ENCODE measurements at regions not wholly inside any gene's neighbourhood (a gene's known extent, or its start where the extent isn't known, plus 50 kb on each side); places are given as distances from the start of the nearest gene placed in this dataset.

DNA sequence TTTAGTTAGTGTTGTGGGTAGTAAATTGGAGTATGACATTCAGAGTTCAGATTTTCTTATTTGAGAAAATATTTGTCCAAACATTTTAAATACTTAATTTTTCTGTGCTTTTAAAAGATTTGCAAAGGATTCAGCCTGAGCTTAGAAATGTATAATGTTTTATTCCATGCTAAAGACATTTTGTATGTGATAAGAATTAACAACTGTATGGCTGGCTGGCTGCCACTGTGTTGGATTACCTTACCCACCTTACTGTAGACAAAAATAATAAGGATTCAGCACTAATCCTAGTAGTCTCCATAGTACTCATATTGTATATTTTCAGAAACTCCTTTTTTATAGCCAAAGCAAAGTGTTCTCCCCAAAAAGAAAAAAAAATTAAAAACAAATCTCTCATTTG lies 74.8 kb downstream of the TANC2 start:
- Histone ChIP-seq H3K4me1 (ENCODE audit: insufficient read depth, low read length) (peaks cover 3% of the 10 kb centered on the region; the same call in 1 of the 2 replicates), H4K8ac (replicated peaks; ENCODE audit: insufficient read length, low read depth, low read length) (no peak overlapping the region), H3K18ac (ENCODE audit: insufficient read length, low read depth, low read length) (no peak overlapping the region), H3K9me3 (ENCODE audit: control insufficient read depth, low read depth, low read length) (no peaks in the 10 kb centered on the region), H3K79me2 (ENCODE audit: insufficient read depth, low read length) (no peaks in the 10 kb centered on the region), H2BK20ac (ENCODE audit: low read depth, low read length, poor library complexity, severe bottlenecking) (no peak overlapping the region), H3K56ac (ENCODE audit: insufficient read length, low read depth, low read length) (no peak overlapping the region), H3K79me1 (ENCODE audit: insufficient read depth, low read depth, low read length, poor library complexity, severe bottlenecking) (no peaks in the 10 kb centered on the region), H3K4ac (ENCODE audit: low read depth, low read length) (no peak overlapping the region), H2BK15ac (ENCODE audit: low read depth, low read length) (no peak overlapping the region), H2AK5ac (ENCODE audit: insufficient read length, low read length) (no peak overlapping the region), H3K4me2 (ENCODE audit: insufficient read depth, insufficient read length, low read length) (no peak overlapping the region), H4K20me1 (ENCODE audit: control insufficient read depth, insufficient read depth, insufficient read length) (no peaks in the 10 kb centered on the region), H3T11ph (ENCODE audit: low read length) (no peak overlapping the region), H2BK5ac (ENCODE audit: insufficient read length, low read length) (no peak overlapping the region), H3K9ac (ENCODE audit: extremely low read depth, insufficient read length, low read length) (no peak overlapping the region), H2BK12ac (ENCODE audit: insufficient read length, low read depth, low read length) (no peak overlapping the region), H4K91ac (ENCODE audit: insufficient read length, low read depth, low read length) (no peak overlapping the region), H3K27me3 (ENCODE audit: insufficient read depth, low read length) (no peaks in the 10 kb centered on the region), H2AFZ (ENCODE audit: low read length) (no peak overlapping the region), H3K23me2 (ENCODE audit: insufficient read length, low read depth, low read length, poor library complexity, severe bottlenecking) (no peaks in the 10 kb centered on the region), H3K27ac (ENCODE audit: insufficient read length, low read depth, low read length) (no peak overlapping the region), H4K5ac (ENCODE audit: insufficient read length, low read depth, low read length) (no peak overlapping the region), H3K14ac (ENCODE audit: insufficient read depth, low read length) (no peak overlapping the region), H2BK120ac (ENCODE audit: low read depth, low read length, poor library complexity, severe bottlenecking) (no peak overlapping the region), H3K23ac (ENCODE audit: insufficient read length, low read depth, low read length) (no peak overlapping the region)
- TF ChIP-seq, protein P1, sequence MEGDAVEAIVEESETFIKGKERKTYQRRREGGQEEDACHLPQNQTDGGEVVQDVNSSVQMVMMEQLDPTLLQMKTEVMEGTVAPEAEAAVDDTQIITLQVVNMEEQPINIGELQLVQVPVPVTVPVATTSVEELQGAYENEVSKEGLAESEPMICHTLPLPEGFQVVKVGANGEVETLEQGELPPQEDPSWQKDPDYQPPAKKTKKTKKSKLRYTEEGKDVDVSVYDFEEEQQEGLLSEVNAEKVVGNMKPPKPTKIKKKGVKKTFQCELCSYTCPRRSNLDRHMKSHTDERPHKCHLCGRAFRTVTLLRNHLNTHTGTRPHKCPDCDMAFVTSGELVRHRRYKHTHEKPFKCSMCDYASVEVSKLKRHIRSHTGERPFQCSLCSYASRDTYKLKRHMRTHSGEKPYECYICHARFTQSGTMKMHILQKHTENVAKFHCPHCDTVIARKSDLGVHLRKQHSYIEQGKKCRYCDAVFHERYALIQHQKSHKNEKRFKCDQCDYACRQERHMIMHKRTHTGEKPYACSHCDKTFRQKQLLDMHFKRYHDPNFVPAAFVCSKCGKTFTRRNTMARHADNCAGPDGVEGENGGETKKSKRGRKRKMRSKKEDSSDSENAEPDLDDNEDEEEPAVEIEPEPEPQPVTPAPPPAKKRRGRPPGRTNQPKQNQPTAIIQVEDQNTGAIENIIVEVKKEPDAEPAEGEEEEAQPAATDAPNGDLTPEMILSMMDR (conservative IDR thresholded peaks at IDR 0.05) = no peak
- no peak overlapping the region for H3K4me3 Mint-ChIP-seq
- H3K27me3 Mint-ChIP-seq (ENCODE audit: low read depth) = no peaks in the 10 kb centered on the region
- no peaks in the 10 kb centered on the region for H3K36me3 Mint-ChIP-seq (ENCODE audit: insufficient read depth in 1 of 3, low read depth in 3 of 3)
- no peak for DNase-seq
- no peaks in the 10 kb centered on the region for H3K9me3 Mint-ChIP-seq
- no peak overlapping the region for H3K27ac Mint-ChIP-seq
- H3K4me1 Mint-ChIP-seq = peaks cover 22 to 35% of the 10 kb centered on the region in 2 experiments
